ENCODE measurements at regions not wholly inside any gene's neighbourhood (a gene's known extent, or its start where the extent isn't known, plus 50 kb on each side); places are given as distances from the start of the nearest gene placed in this dataset.

DNA sequence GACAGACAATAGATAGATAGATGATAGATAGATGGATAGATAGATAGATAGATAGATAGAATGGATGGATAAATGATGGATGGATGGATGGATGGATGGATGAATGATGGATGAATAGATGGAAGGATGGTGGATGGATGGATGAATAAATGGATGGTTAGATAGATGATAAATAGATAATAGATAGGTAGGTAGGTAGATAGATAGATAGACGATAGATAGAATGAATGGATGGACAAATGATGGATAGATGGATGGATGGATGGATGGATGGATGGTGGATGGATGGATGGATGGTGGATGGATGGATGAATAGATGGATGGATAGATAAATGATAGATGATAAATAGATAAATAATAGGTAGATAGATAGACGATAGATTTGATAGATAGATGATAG, 287.4 kb downstream of the CRLF2 start:
- Mint-ChIP-seq H3K27me3 (ENCODE audit: unreplicated experiment) (peaks cover 6% of the 10 kb centered on the region), H3K36me3 (ENCODE audit: low read depth, unreplicated experiment) (peaks cover 3% of the 10 kb centered on the region), H3K9me3 (ENCODE audit: unreplicated experiment) (peaks cover 15% of the 10 kb centered on the region), H3K4me3 (ENCODE audit: unreplicated experiment) (no peak overlapping the region), H3K4me1 (ENCODE audit: unreplicated experiment) (no peaks in the 10 kb centered on the region), H3K27ac (ENCODE audit: unreplicated experiment) (no peak overlapping the region)
- DNase-seq (ENCODE audit: low spot score): no peak
- TF ChIP-seq CTCF (IDR thresholded peaks at IDR 0.05; ENCODE audit: unreplicated experiment): no peak

DNA sequence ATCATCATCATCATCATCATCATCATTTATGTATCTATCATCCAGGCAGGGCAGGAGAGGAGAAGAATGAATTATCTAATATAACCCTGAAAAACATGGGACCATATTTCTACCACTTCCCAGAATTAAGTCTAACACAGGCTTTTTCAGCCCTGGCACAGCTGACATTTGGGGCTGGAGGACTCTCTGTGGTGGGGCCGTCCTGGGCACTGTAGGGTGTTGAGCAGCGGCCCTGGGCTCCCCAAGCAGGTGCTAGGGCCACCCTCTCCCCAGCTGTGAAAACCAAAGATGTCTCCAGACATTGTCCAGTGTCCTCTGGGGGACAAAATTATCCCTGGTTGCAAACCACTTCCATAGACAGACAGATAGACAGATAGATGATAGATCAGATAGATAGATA, 288.4 kb downstream of the CRLF2 start:
- DNase-seq (ENCODE audit: low spot score): no peak
- H3K27me3 Mint-ChIP-seq (ENCODE audit: unreplicated experiment): peaks cover 6% of the 10 kb centered on the region
- no peak overlapping the region for H3K4me3 Mint-ChIP-seq (ENCODE audit: unreplicated experiment)
- H3K27ac Mint-ChIP-seq (ENCODE audit: unreplicated experiment): no peak overlapping the region
- no peak for TF ChIP-seq CTCF (IDR thresholded peaks at IDR 0.05; ENCODE audit: unreplicated experiment)
- peaks cover 8% of the 10 kb centered on the region for H3K36me3 Mint-ChIP-seq (ENCODE audit: low read depth, unreplicated experiment)
- peaks cover 15% of the 10 kb centered on the region for H3K9me3 Mint-ChIP-seq (ENCODE audit: unreplicated experiment)
- H3K4me1 Mint-ChIP-seq (ENCODE audit: unreplicated experiment): no peaks in the 10 kb centered on the region

DNA sequence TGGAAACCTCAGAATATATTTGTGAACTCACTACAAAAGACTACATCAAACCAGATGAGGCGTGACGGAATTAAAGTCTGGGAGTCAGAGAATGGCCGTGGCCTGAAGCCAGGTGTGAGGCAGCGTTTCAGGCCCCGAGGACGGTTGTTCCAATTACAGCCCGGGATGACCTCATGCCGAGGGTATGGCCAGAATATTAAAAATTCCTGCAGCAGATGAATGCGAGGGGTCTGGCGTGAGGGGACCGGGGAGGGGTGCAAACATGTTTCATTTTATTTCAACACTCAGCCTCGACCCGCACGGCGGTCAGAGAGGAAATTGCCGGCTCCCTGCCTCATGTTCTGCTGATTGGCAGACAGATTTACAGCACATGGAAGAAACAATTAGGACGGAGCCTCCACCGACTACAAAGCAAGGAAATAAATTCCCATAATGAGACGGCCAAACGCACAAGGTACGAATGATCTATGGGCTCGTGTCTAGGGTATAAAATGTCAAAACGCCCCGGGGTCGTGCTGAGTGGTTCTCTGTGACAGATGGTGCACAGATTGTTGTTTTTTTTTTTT, 289.7 kb downstream of the SHOX start:
- Mint-ChIP-seq H3K9me3 (ENCODE audit: unreplicated experiment) (peaks cover 23% of the 10 kb centered on the region), H3K4me3 (ENCODE audit: unreplicated experiment) (no peak overlapping the region), H3K27ac (ENCODE audit: unreplicated experiment) (no peak overlapping the region), H3K27me3 (ENCODE audit: unreplicated experiment) (peaks cover 8% of the 10 kb centered on the region), H3K4me1 (ENCODE audit: unreplicated experiment) (no peaks in the 10 kb centered on the region), H3K36me3 (ENCODE audit: low read depth, unreplicated experiment) (peaks cover 8% of the 10 kb centered on the region)
- no peak for DNase-seq (ENCODE audit: low spot score)
- TF ChIP-seq CTCF (IDR thresholded peaks at IDR 0.05; ENCODE audit: unreplicated experiment): no peak

GRCh38 chrX:916230-916599, 285.6 kb downstream of the SHOX start:
- no peak overlapping the region for H3K4me3 Mint-ChIP-seq (ENCODE audit: unreplicated experiment)
- no peaks in the 10 kb centered on the region for H3K4me1 Mint-ChIP-seq (ENCODE audit: unreplicated experiment)
- peaks cover 4% of the 10 kb centered on the region for H3K27me3 Mint-ChIP-seq (ENCODE audit: unreplicated experiment)
- peaks cover 32% of the 10 kb centered on the region for H3K9me3 Mint-ChIP-seq (ENCODE audit: unreplicated experiment)
- DNase-seq (ENCODE audit: low spot score): no peak
- peaks cover 14% of the 10 kb centered on the region for H3K36me3 Mint-ChIP-seq (ENCODE audit: low read depth, unreplicated experiment)
- no peak for TF ChIP-seq CTCF (IDR thresholded peaks at IDR 0.05; ENCODE audit: unreplicated experiment)
- no peak overlapping the region for H3K27ac Mint-ChIP-seq (ENCODE audit: unreplicated experiment)

DNA sequence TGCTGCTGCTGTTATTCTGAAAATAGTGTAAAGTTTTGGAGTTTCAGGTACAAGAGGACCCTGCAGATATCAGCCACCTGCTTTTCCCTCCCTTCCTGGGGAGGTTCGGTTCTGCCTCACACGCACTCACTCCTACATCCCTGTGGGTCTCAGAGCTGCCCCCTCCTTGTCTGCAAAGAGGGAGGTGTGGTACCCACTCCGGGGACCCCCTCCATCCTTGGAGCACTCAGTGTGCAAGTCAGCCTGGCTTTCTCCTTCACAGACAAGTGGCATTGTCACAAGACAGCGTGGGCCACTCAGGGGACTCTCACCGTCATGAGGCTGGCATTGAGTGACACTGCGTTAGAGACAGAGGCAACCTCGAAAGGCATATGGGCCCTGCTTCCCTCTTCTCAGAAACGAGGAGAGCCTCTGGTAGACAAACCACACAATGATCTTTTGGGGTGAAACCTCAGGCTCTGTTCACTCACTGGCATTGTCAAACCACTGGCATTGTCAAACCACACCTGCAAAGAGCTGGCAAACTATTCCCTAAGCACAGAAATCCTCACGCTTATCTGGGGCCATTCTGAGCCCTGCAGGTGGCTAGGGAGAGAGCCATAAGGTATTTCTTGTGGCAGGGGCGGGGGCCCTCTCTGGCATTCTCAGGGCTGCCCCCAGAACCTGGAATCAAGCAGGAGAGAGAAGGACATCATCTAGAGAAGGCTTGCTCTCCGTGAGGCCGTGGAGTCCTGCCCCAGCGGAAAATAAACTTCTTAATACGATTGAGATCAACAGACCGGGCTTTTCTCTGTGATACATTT, 285.0 kb downstream of the SHOX start:
- peaks cover 4% of the 10 kb centered on the region for H3K27me3 Mint-ChIP-seq (ENCODE audit: unreplicated experiment)
- no peak overlapping the region for H3K27ac Mint-ChIP-seq (ENCODE audit: unreplicated experiment)
- H3K4me1 Mint-ChIP-seq (ENCODE audit: unreplicated experiment): no peaks in the 10 kb centered on the region
- no peak for DNase-seq (ENCODE audit: low spot score)
- no peak overlapping the region for H3K4me3 Mint-ChIP-seq (ENCODE audit: unreplicated experiment)
- peaks cover 14% of the 10 kb centered on the region for H3K36me3 Mint-ChIP-seq (ENCODE audit: low read depth, unreplicated experiment)
- H3K9me3 Mint-ChIP-seq (ENCODE audit: unreplicated experiment): peaks cover 32% of the 10 kb centered on the region
- TF ChIP-seq CTCF (IDR thresholded peaks at IDR 0.05; ENCODE audit: unreplicated experiment): no peak

All from endothelial cell (in vitro differentiated cells).